PC-3 (cell line): ENCODE measurements at regions not wholly inside any gene's neighbourhood (a gene's known extent, or its start where the extent isn't known, plus 50 kb on each side); places are given as distances from the start of the nearest gene placed in this dataset.

Source experiments
- CTCF ChIP-seq: fragments of 300-600 bp; sonication (generic); conservative IDR thresholded peaks from 2 replicates; pipeline ENCODE4 v1.5.1; 2017; ENCODE audit warnings: antibody characterized with exemption, low read depth, mild to moderate bottlenecking, low read length
- EZH2 ChIP-seq: fragments of 300-600 bp; sonication (generic); IDR thresholded peaks from one replicate; pipeline ENCODE4 v1.6.1; 2017; ENCODE audit warnings: antibody characterized with exemption, mild to moderate bottlenecking, low read length; ENCODE audit not compliant: unreplicated experiment
- EZH2phosphoT487 ChIP-seq: fragments of 300-600 bp; sonication (generic); IDR thresholded peaks from 2 replicates; pipeline ENCODE4 v1.6.1; 2018; ENCODE audit warnings: mild to moderate bottlenecking, antibody characterized with exemption, low read length, borderline replicate concordance

- TF ChIP-seq CTCF (no peak), EZH2 (no peak), EZH2phosphoT487 (no peak)
These were observed 596.4 kb upstream of the B3GAT1 start for GRCh38 chr11:135008412-135008811.
